Tibial nerve (tissue), 4 donors: ENCODE measurements at regions not wholly inside any gene's neighbourhood (a gene's known extent, or its start where the extent isn't known, plus 50 kb on each side); places are given as distances from the start of the nearest gene placed in this dataset.

Experiments
- EP300 ChIP-seq, 2 donors: sonication (generic); formaldehyde crosslinking; IDR thresholded peaks; one replicate each; pipeline ENCODE4 v1.6.1; 2017; ENCODE audit warnings: antibody characterized with exemption in 2 of 2, mild to moderate bottlenecking in 1 of 2
- POLR2A ChIP-seq, 2 donors: fragments of 450-650 bp; IDR thresholded peaks; one replicate each; pipeline ENCODE4 v1.6.1; 2017; ENCODE audit warnings: antibody characterized with exemption in 2 of 2, mild to moderate bottlenecking in 2 of 2, moderate library complexity in 2 of 2
- TF ChIP-seq, protein P1 (sequence below), 5 experiments: fragments of 200-600 bp in 3 of 5; fragments of 450-650 bp in 2 of 5; sonication (generic) in 3 of 5; IDR thresholded peaks; one replicate each; pipeline ENCODE4 v1.5.1; 2016 to 2019; ENCODE audit warnings: antibody characterized with exemption in 5 of 5, mild to moderate bottlenecking in 3 of 5, moderate library complexity in 2 of 5

DNA sequence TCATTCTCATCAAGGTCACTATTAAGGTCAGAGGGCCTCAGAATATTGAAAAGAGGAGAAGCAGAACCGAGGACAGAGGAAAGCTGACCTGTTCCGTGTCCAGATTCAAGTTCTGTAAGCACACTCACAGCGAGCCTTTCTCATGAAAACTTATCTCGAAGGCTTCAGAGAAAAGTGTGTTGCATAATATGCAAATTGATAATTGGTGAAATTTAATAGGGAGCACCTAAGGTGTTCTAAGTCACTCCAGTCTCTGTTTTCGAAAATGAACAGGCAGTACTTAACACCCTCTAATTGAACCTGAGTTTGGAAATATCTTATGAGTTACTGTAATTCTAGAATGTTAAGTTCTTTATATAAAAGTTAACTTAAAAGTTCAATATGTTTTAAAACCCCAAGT lies 181.2 kb upstream of the PDE10A start:
- no peak for TF ChIP-seq POLR2A (IDR thresholded peaks at IDR 0.05)
- no peak for TF ChIP-seq EP300 (IDR thresholded peaks at IDR 0.05)
- TF ChIP-seq, protein P1, sequence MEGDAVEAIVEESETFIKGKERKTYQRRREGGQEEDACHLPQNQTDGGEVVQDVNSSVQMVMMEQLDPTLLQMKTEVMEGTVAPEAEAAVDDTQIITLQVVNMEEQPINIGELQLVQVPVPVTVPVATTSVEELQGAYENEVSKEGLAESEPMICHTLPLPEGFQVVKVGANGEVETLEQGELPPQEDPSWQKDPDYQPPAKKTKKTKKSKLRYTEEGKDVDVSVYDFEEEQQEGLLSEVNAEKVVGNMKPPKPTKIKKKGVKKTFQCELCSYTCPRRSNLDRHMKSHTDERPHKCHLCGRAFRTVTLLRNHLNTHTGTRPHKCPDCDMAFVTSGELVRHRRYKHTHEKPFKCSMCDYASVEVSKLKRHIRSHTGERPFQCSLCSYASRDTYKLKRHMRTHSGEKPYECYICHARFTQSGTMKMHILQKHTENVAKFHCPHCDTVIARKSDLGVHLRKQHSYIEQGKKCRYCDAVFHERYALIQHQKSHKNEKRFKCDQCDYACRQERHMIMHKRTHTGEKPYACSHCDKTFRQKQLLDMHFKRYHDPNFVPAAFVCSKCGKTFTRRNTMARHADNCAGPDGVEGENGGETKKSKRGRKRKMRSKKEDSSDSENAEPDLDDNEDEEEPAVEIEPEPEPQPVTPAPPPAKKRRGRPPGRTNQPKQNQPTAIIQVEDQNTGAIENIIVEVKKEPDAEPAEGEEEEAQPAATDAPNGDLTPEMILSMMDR (IDR thresholded peaks at IDR 0.05): no peak
